H1 (cell line): ENCODE measurements at regions not wholly inside any gene's neighbourhood (a gene's known extent, or its start where the extent isn't known, plus 50 kb on each side); places are given as distances from the start of the nearest gene placed in this dataset.

Experiments used
- BACH1 ChIP-seq: IDR thresholded peaks from 2 replicates; pipeline ENCODE4 v1.6.1; 2012; ENCODE audit warnings: low read length, improper control_type of control experiment
- CBX8 ChIP-seq: fragments of 300-800, 300-1000 bp; sonication (generic); IDR thresholded peaks from 2 replicates; pipeline ENCODE4 v1.7.1; 2016; ENCODE audit warnings: low read depth, low read length, borderline replicate concordance
- HDAC6 ChIP-seq: IDR thresholded peaks from one replicate; pipeline ENCODE4 v1.7.1; 2012; ENCODE audit warnings: low read depth, mild to moderate bottlenecking, inconsistent platforms, low read length, moderate library complexity
- PHF8 ChIP-seq: fragments of 200-600 bp; sonication (generic); conservative IDR thresholded peaks from 2 replicates; pipeline ENCODE4 v1.7.1; 2012; ENCODE audit warnings: low read depth, mild to moderate bottlenecking, inconsistent platforms, low read length, moderate library complexity
- SP1 ChIP-seq: IDR thresholded peaks from 2 replicates; pipeline ENCODE4 v1.6.1; 2011; ENCODE audit warnings: low read depth, low read length
- TAF1 ChIP-seq: IDR thresholded peaks from 2 replicates; pipeline ENCODE4 v1.6.1; 2011; ENCODE audit warnings: mild to moderate bottlenecking, low read depth, low read length
- TEAD4 ChIP-seq: IDR thresholded peaks from 2 replicates; pipeline ENCODE4 v1.6.1; 2012; ENCODE audit warnings: low read depth, low read length, inconsistent platforms, mixed read lengths

DNA sequence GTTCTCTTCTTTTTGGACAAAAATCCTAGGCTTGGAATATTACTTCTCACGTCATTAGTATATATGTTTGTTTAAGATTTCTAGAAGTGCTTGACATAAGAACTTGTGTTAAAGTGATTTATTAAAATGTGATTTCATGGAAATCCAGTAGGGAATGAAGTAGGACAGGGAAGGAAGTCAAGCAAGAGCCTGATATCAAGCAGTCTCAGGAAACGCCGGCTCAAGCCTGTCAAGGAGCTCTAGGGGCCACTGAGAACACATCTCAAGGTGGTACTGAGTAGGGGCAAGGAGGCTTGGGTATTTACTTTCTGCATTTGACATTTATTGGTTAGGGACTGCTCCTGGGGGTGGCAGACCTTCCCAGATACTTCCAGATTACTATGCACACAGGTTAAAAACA is 920.9 kb upstream of the GJE1 start (continued):
- TF ChIP-seq SP1 (no peak), BACH1 (no peak), HDAC6 (no peak), TEAD4 (no peak), CBX8 (no peak), PHF8 (no peak), TAF1 (no peak)
- TF ChIP-seq, all 59 proteins: peak for 0
